ENCODE measurements at regions not wholly inside any gene's neighbourhood (a gene's known extent, or its start where the extent isn't known, plus 50 kb on each side); places are given as distances from the start of the nearest gene placed in this dataset.
"Not testable (repeated sequence)": the region's sequence is repeated elsewhere in the genome, so short reads cannot be mapped to it uniquely, and the experiment has no call there.

GRCh38 chr4:135406597-135406996 lies 1205.0 kb upstream of the PABPC4L start:
- not testable (repeated sequence) for TF ChIP-seq CTCF, POLR2AphosphoS5, POLR2A (IDR thresholded peaks at IDR 0.05)

Measured in upper lobe of left lung (tissue), 4 donors.